ENCODE measurements at regions not wholly inside any gene's neighbourhood (a gene's known extent, or its start where the extent isn't known, plus 50 kb on each side); places are given as distances from the start of the nearest gene placed in this dataset.

GRCh38 chr5:117738571-117738970, 1163.9 kb upstream of the SEMA6A start:
- TF ChIP-seq, protein P1, sequence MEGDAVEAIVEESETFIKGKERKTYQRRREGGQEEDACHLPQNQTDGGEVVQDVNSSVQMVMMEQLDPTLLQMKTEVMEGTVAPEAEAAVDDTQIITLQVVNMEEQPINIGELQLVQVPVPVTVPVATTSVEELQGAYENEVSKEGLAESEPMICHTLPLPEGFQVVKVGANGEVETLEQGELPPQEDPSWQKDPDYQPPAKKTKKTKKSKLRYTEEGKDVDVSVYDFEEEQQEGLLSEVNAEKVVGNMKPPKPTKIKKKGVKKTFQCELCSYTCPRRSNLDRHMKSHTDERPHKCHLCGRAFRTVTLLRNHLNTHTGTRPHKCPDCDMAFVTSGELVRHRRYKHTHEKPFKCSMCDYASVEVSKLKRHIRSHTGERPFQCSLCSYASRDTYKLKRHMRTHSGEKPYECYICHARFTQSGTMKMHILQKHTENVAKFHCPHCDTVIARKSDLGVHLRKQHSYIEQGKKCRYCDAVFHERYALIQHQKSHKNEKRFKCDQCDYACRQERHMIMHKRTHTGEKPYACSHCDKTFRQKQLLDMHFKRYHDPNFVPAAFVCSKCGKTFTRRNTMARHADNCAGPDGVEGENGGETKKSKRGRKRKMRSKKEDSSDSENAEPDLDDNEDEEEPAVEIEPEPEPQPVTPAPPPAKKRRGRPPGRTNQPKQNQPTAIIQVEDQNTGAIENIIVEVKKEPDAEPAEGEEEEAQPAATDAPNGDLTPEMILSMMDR (IDR thresholded peaks at IDR 0.05), result no peak
- TF ChIP-seq POLR2A (IDR thresholded peaks at IDR 0.05), result no peak
